SK-N-SH treated with all-trans-retinoic acid at 6 μM for 48 hours (cell line): ENCODE measurements at regions not wholly inside any gene's neighbourhood (a gene's known extent, or its start where the extent isn't known, plus 50 kb on each side); places are given as distances from the start of the nearest gene placed in this dataset.

Experiments used
- CREB5 ChIP-seq: fragments of 250-450 bp; sonication (Bioruptor Pico); IDR thresholded peaks from 2 replicates; pipeline ENCODE4 v1.5.1; 2020; ENCODE audit warnings: low read depth, mild to moderate bottlenecking, moderate library complexity
- ZNF565 ChIP-seq: fragments of 450-650 bp; formaldehyde crosslinking; conservative IDR thresholded peaks from 2 replicates; pipeline ENCODE4 v1.5.0; 2020; ENCODE audit warnings: low read depth, mild to moderate bottlenecking, moderate library complexity

GRCh38 chr6:144519426-144519825 lies 234.3 kb downstream of the UTRN start:
- TF ChIP-seq ZNF565: no peak
- TF ChIP-seq CREB5 (CRISPR knock-in tag): no peak
